ENCODE measurements at regions not wholly inside any gene's neighbourhood (a gene's known extent, or its start where the extent isn't known, plus 50 kb on each side); places are given as distances from the start of the nearest gene placed in this dataset.

- Histone ChIP-seq H3K27ac (ENCODE audit: low read depth in 1 of 2, low read length in 2 of 2) (no peak overlapping the region), H3K9me3 (ENCODE audit: control insufficient read depth in 1 of 2, insufficient read depth in 1 of 2, low read length in 2 of 2) (no peaks in the 10 kb centered on the region), H3K4me3 (ENCODE audit: low read length) (no peak overlapping the region), H3K36me3 (ENCODE audit: insufficient read depth, low read length) (no peaks in the 10 kb centered on the region), H3K4me1 (ENCODE audit: insufficient read depth, low read length) (no peaks in the 10 kb centered on the region), H3K27me3 (ENCODE audit: control insufficient read depth in 1 of 2, insufficient read depth in 2 of 2, low read length in 2 of 2) (no peaks in the 10 kb centered on the region)
- ChIA-PET CTCF (no interaction called here), POLR2A (no interaction called here)
- intact Hi-C loops (cut with DNase I, micrococcal nuclease): no loop called here
- Mint-ChIP-seq H3K27ac (no peak overlapping the region), H3K27me3 (no peaks in the 10 kb centered on the region), H3K9me3 (peaks cover 7% of the 10 kb centered on the region), H3K4me1 (ENCODE audit: low read depth) (no peaks in the 10 kb centered on the region), H3K4me3 (no peak overlapping the region), H3K36me3 (ENCODE audit: low read depth) (no peaks in the 10 kb centered on the region)
- no peak for DNase-seq
- no peak for ATAC-seq (ENCODE audit: poor library complexity)
- TF ChIP-seq, protein P1, sequence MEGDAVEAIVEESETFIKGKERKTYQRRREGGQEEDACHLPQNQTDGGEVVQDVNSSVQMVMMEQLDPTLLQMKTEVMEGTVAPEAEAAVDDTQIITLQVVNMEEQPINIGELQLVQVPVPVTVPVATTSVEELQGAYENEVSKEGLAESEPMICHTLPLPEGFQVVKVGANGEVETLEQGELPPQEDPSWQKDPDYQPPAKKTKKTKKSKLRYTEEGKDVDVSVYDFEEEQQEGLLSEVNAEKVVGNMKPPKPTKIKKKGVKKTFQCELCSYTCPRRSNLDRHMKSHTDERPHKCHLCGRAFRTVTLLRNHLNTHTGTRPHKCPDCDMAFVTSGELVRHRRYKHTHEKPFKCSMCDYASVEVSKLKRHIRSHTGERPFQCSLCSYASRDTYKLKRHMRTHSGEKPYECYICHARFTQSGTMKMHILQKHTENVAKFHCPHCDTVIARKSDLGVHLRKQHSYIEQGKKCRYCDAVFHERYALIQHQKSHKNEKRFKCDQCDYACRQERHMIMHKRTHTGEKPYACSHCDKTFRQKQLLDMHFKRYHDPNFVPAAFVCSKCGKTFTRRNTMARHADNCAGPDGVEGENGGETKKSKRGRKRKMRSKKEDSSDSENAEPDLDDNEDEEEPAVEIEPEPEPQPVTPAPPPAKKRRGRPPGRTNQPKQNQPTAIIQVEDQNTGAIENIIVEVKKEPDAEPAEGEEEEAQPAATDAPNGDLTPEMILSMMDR (IDR thresholded peaks at IDR 0.05): no peak
These were observed 525.5 kb downstream of the RFC3 start for GRCh38 chr13:34343413-34343940.

DNA sequence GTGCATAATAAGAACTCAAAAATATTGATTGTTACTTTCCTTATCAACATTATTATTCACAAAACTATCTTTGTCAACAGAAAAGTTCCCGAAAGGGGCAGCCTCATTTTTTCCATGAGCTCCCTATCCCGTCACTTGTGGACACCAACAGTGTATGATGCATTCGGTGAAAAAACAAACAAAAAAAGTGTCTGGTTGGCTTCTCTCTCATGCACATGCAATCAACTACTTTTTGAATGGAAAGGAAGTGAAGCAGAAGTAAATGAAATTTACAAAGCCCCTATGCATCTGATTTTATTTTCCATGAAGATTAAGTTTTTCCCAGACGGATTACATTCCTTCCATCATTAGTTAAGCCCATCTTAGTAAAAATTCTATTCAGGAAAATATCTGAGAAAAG, 526.9 kb downstream of the RFC3 start:
- H3K27me3 Mint-ChIP-seq: no peaks in the 10 kb centered on the region
- Histone ChIP-seq H3K27ac (ENCODE audit: low read depth in 1 of 2, low read length in 2 of 2) (no peak overlapping the region), H3K27me3 (ENCODE audit: control insufficient read depth in 1 of 2, insufficient read depth in 2 of 2, low read length in 2 of 2) (no peaks in the 10 kb centered on the region), H3K4me1 (ENCODE audit: insufficient read depth, low read length) (no peaks in the 10 kb centered on the region), H3K4me3 (ENCODE audit: low read length) (no peak overlapping the region), H3K36me3 (ENCODE audit: insufficient read depth, low read length) (no peaks in the 10 kb centered on the region), H3K9me3 (ENCODE audit: control insufficient read depth in 1 of 2, insufficient read depth in 1 of 2, low read length in 2 of 2) (no peaks in the 10 kb centered on the region)
- DNase-seq (no peak), ATAC-seq (ENCODE audit: poor library complexity) (no peak)
- no peaks in the 10 kb centered on the region for H3K36me3 Mint-ChIP-seq (ENCODE audit: low read depth)
- H3K27ac Mint-ChIP-seq: no peak overlapping the region
- H3K4me1 Mint-ChIP-seq (ENCODE audit: low read depth): no peaks in the 10 kb centered on the region
- intact Hi-C loops (cut with DNase I, micrococcal nuclease): no loop called here
- ChIA-PET CTCF (interaction anchor here (1.1 kb wide), 1 partner anchor 8 kb away, joined by 4 read pairs; no protein-coding TSS in a partner anchor), POLR2A (no interaction called here)
- TF ChIP-seq, protein P1 (IDR thresholded peaks at IDR 0.05): no peak
- H3K4me3 Mint-ChIP-seq: no peak overlapping the region
- H3K9me3 Mint-ChIP-seq: peaks cover 7% of the 10 kb centered on the region

- POLR2A ChIA-PET: no interaction called here
These were observed 527.5 kb downstream of the RFC3 start for GRCh38 chr13:34345258-34345965.

More at GRCh38 chr13:34345258-34345965, 527.5 kb downstream of the RFC3 start:
- Mint-ChIP-seq H3K9me3 (peaks cover 7% of the 10 kb centered on the region), H3K4me3 (no peak overlapping the region), H3K27me3 (no peaks in the 10 kb centered on the region), H3K27ac (no peak overlapping the region), H3K36me3 (ENCODE audit: low read depth) (no peaks in the 10 kb centered on the region), H3K4me1 (ENCODE audit: low read depth) (no peaks in the 10 kb centered on the region)
- H3K4me3 ChIP-seq (ENCODE audit: low read length): no peak overlapping the region
- no peaks in the 10 kb centered on the region for H3K27me3 ChIP-seq (ENCODE audit: control insufficient read depth in 1 of 2, insufficient read depth in 2 of 2, low read length in 2 of 2)
- H3K9me3 ChIP-seq (ENCODE audit: control insufficient read depth in 1 of 2, insufficient read depth in 1 of 2, low read length in 2 of 2): no peaks in the 10 kb centered on the region
- no peak for DNase-seq
- ATAC-seq (ENCODE audit: poor library complexity): no peak
- intact Hi-C loops (cut with DNase I, micrococcal nuclease): no loop called here
- no peak overlapping the region for H3K27ac ChIP-seq (ENCODE audit: low read depth in 1 of 2, low read length in 2 of 2)
- H3K36me3 ChIP-seq (ENCODE audit: insufficient read depth, low read length): no peaks in the 10 kb centered on the region
- TF ChIP-seq, protein P1 (IDR thresholded peaks at IDR 0.05): no peak
- no peaks in the 10 kb centered on the region for H3K4me1 ChIP-seq (ENCODE audit: insufficient read depth, low read length)
- CTCF ChIA-PET: interaction anchor here (1.1 kb wide), 1 partner anchor 9 kb away, joined by 4 read pairs; no protein-coding TSS in a partner anchor
